CD14-positive monocyte (primary cell): ENCODE measurements at regions not wholly inside any gene's neighbourhood (a gene's known extent, or its start where the extent isn't known, plus 50 kb on each side); places are given as distances from the start of the nearest gene placed in this dataset.

Source experiments
- DNase-seq, 3 donors: peaks; one replicate each; pipeline ENCODE4 v3.0.0-alpha.2; 2011 to 2022
- H2AFZ ChIP-seq: 2 replicates; pipeline ENCODE4 v1.6.0; 2012; ENCODE audit warnings: mild to moderate bottlenecking, low read depth, low read length, inconsistent platforms; ENCODE audit not compliant: insufficient read depth, poor library complexity, severe bottlenecking
- H3K27ac ChIP-seq, 2 donors: 1 replicate in 1 of 2; 2 replicates in 1 of 2; pipeline ENCODE4 v1.5.1; 2012 to 2013; ENCODE audit warnings: low read length in 2 of 2, control low read depth in 1 of 2, inconsistent platforms in 1 of 2, low read depth in 1 of 2, mild to moderate bottlenecking in 1 of 2
- H3K27me3 ChIP-seq, 2 donors: one replicate each; pipeline versions ENCODE4 v1.6.0 to v1.6.1; 2011 to 2013; ENCODE audit warnings: low read length in 2 of 2; ENCODE audit not compliant: control insufficient read depth in 2 of 2, insufficient read depth in 2 of 2
- H3K36me3 ChIP-seq, 2 donors: replicated peaks in 1 of 2; 1 replicate in 1 of 2; 2 replicates in 1 of 2; pipeline versions ENCODE4 v1.5.1 to v1.6.1; 2012 to 2013; ENCODE audit warnings: low read length in 2 of 2, control low read depth in 1 of 2, inconsistent platforms in 1 of 2, mild to moderate bottlenecking in 1 of 2; ENCODE audit not compliant: insufficient read depth in 2 of 2, control insufficient read depth in 1 of 2
- H3K4me1 ChIP-seq, 2 donors: 1 replicate in 1 of 2; 2 replicates in 1 of 2; pipeline versions ENCODE4 v1.5.1 to v1.6.1; 2012 to 2013; ENCODE audit warnings: low read length in 2 of 2, control low read depth in 1 of 2, inconsistent platforms in 1 of 2, mild to moderate bottlenecking in 1 of 2, moderate library complexity in 1 of 2; ENCODE audit not compliant: insufficient read depth in 2 of 2, control insufficient read depth in 1 of 2
- H3K4me2 ChIP-seq: replicated peaks from 2 replicates; pipeline ENCODE3; 2012; ENCODE audit warnings: low read length, moderate library complexity, mild to moderate bottlenecking; ENCODE audit not compliant: poor library complexity, severe bottlenecking; ENCODE audit errors: extremely low read depth
- H3K4me3 ChIP-seq, 3 experiments: fragments of 200-600 bp in 1 of 3; sonication (generic) in 1 of 3; replicated peaks in 1 of 3; 1 replicate in 2 of 3; 2 replicates in 1 of 3; pipeline ENCODE4 v1.5.1; 2011 to 2013; ENCODE audit warnings: low read length in 3 of 3, mild to moderate bottlenecking in 3 of 3, control low read depth in 2 of 3, low read depth in 2 of 3, inconsistent platforms in 1 of 3, moderate library complexity in 1 of 3
- H3K79me2 ChIP-seq: 2 replicates; pipeline ENCODE4 v1.6.0; 2012; ENCODE audit warnings: mild to moderate bottlenecking, control low read depth, inconsistent platforms, low read length, moderate library complexity; ENCODE audit not compliant: insufficient read depth
- H3K9ac ChIP-seq: 2 replicates; pipeline ENCODE4 v1.6.0; 2017; ENCODE audit warnings: low read length, mild to moderate bottlenecking; ENCODE audit not compliant: insufficient read depth, poor library complexity, severe bottlenecking
- H3K9me3 ChIP-seq, 2 donors: replicated peaks in 1 of 2; 1 replicate in 1 of 2; 2 replicates in 1 of 2; pipeline versions ENCODE4 v1.5.1 to v1.6.1; 2012 to 2013; ENCODE audit warnings: low read length in 2 of 2, control low read depth in 1 of 2; ENCODE audit not compliant: control insufficient read depth in 1 of 2, insufficient read depth in 1 of 2
- H4K20me1 ChIP-seq: 2 replicates; pipeline ENCODE4 v1.6.0; 2012; ENCODE audit warnings: mild to moderate bottlenecking, low read length, control low read depth, moderate library complexity; ENCODE audit not compliant: insufficient read depth
- H3K27ac Mint-ChIP-seq, 7 donors: one replicate each; pipeline ENCODE4 v1.8.0; 2020; ENCODE audit warnings: mild to moderate bottlenecking in 7 of 7, mixed read lengths in 7 of 7, moderate library complexity in 6 of 7, inconsistent platforms in 2 of 7
- H3K27me3 Mint-ChIP-seq, 3 donors: one replicate each; pipeline ENCODE4 v1.8.0; 2021 to 2022; ENCODE audit warnings: low read depth in 3 of 3, mild to moderate bottlenecking in 3 of 3, mixed read lengths in 3 of 3, moderate library complexity in 3 of 3, inconsistent platforms in 1 of 3
- H3K36me3 Mint-ChIP-seq, 2 donors: one replicate each; pipeline ENCODE4 v1.8.0; 2020; ENCODE audit warnings: mixed read lengths in 2 of 2, inconsistent platforms in 1 of 2, mild to moderate bottlenecking in 1 of 2
- H3K4me1 Mint-ChIP-seq: one replicate; pipeline ENCODE4 v1.8.0; 2020; ENCODE audit warnings: mild to moderate bottlenecking, mixed read lengths
- H3K4me3 Mint-ChIP-seq, 2 donors: one replicate each; pipeline ENCODE4 v1.8.0; 2020; ENCODE audit warnings: mild to moderate bottlenecking in 2 of 2, mixed read lengths in 2 of 2, moderate library complexity in 1 of 2
- H3K9me3 Mint-ChIP-seq, 7 donors: one replicate each; pipeline ENCODE4 v1.8.0; 2020 to 2022; ENCODE audit warnings: mixed read lengths in 7 of 7, mild to moderate bottlenecking in 6 of 7, moderate library complexity in 6 of 7, inconsistent platforms in 2 of 7
- CTCF ChIP-seq: fragments of 200-600 bp; IDR thresholded peaks from one replicate; pipeline ENCODE4 v1.8.0; 2022; ENCODE audit warnings: antibody characterized with exemption, mild to moderate bottlenecking
- WGBS: methylation state at CpG from one replicate; pipeline ENCODE4 v1.1.5; 2013; ENCODE audit warnings: missing lambda C conversion rate; ENCODE audit not compliant: insufficient coverage; 5-methylcytosine and 5-hydroxymethylcytosine counted together
- intact Hi-C, 2 donors: fragments of 100-400 bp; cut with micrococcal nuclease; formaldehyde crosslinking; loops; one replicate each; pipeline versions ENCODE4 v1.15.0 to v1.15.1; 2023

GRCh38 chr16:76796416-76796815 lies 394.6 kb upstream of the MON1B start:
- intact Hi-C loops = no loop called here
- Mint-ChIP-seq H3K9me3 (peaks cover 0 to 16% (median 7%) of the 10 kb centered on the region in 7 donors), H3K36me3 (no peaks in the 10 kb centered on the region), H3K27me3 (peaks cover 0 to 2% (median 0%) of the 10 kb centered on the region in 3 donors), H3K4me3 (no peak overlapping the region), H3K27ac (no peak overlapping the region), H3K4me1 (no peaks in the 10 kb centered on the region)
- Histone ChIP-seq H3K4me3 (no peak overlapping the region), H3K36me3 (no peaks in the 10 kb centered on the region), H3K27me3 (no peaks in the 10 kb centered on the region), H4K20me1 (no peaks in the 10 kb centered on the region), H3K4me1 (no peaks in the 10 kb centered on the region), H3K4me2 (no peak overlapping the region), H3K9me3 (peaks cover 6 to 7% of the 10 kb centered on the region in 2 donors), H2AFZ (no peak overlapping the region), H3K27ac (no peak overlapping the region), H3K9ac (no peak overlapping the region), H3K79me2 (no peaks in the 10 kb centered on the region)
- WGBS = 82% methylated on average over 3 of the region's 8 CpGs
- DNase-seq = no peak
- no peak for TF ChIP-seq CTCF

GRCh38 chr16:76796978-76797377 lies 394.0 kb upstream of the MON1B start:
- peaks cover 0 to 2% (median under 1%) of the 10 kb centered on the region in 3 donors for H3K27me3 Mint-ChIP-seq
- H3K9ac ChIP-seq = no peak overlapping the region
- no peaks in the 10 kb centered on the region for H3K27me3 ChIP-seq
- no peaks in the 10 kb centered on the region for H3K4me1 Mint-ChIP-seq
- H2AFZ ChIP-seq = no peak overlapping the region
- H3K36me3 ChIP-seq = no peaks in the 10 kb centered on the region
- H4K20me1 ChIP-seq = no peaks in the 10 kb centered on the region
- H3K4me3 ChIP-seq = no peak overlapping the region
- no peak overlapping the region for H3K27ac Mint-ChIP-seq
- H3K9me3 Mint-ChIP-seq = peaks cover 0 to 18% (median 7%) of the 10 kb centered on the region in 7 donors
- H3K4me1 ChIP-seq = no peaks in the 10 kb centered on the region
- DNase-seq = no peak
- WGBS = no CpG with 5 or more reads among the region's 1 CpG
- no peaks in the 10 kb centered on the region for H3K36me3 Mint-ChIP-seq
- H3K79me2 ChIP-seq = no peaks in the 10 kb centered on the region
- no peak for TF ChIP-seq CTCF
- no peak overlapping the region for H3K4me3 Mint-ChIP-seq
- intact Hi-C loops = no loop called here
- peaks cover 6 to 7% of the 10 kb centered on the region in 2 donors for H3K9me3 ChIP-seq
- H3K27ac ChIP-seq = no peak overlapping the region
- H3K4me2 ChIP-seq = no peak overlapping the region
